ENCODE measurements at regions not wholly inside any gene's neighbourhood (a gene's known extent, or its start where the extent isn't known, plus 50 kb on each side); places are given as distances from the start of the nearest gene placed in this dataset.

GRCh38 chr6:163842467-163842866 is 427.9 kb downstream of the QKI start:
- TF ChIP-seq CTCF (conservative IDR thresholded peaks at IDR 0.05; ENCODE audit: low read length): no peak
- no peak for TF ChIP-seq EZH2phosphoT487 (IDR thresholded peaks at IDR 0.05; ENCODE audit: borderline replicate concordance)
